Stimulated activated CD8-positive, alpha-beta memory T cell treated with anti-CD3 and anti-CD28 coated beads, Interleukin-4, amount 100 ng/mL, for 1 hour (primary cell): ENCODE measurements at regions not wholly inside any gene's neighbourhood (a gene's known extent, or its start where the extent isn't known, plus 50 kb on each side); places are given as distances from the start of the nearest gene placed in this dataset.
A peak's percentile ranks its signal among the peaks of the same experiment; 100 is the strongest.

Experiments used
- DNase-seq, 2 donors: peaks; one replicate each; pipeline ENCODE4 v3.0.0-alpha.2; 2020; ENCODE audit warnings: low read depth in 2 of 2, low spot score in 1 of 2

DNA sequence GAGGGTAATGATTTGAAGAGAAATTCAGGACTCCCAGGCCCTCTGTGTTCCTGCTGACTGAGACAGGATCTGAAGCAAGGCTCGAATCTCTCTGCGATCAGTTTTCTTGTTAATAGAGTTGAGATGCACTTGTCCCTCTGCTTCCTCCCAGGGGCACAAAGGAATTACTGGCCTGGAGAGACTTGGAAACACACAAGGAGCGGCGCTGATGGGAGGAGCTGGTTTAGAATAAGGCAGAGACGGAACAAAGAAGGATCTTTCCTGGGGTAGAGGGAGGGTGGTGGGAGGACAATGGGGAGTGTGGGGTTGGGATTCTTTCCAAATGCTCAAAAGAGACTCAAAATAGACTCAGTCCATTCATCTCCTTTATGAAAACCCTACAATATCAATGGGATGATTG lies 719.1 kb downstream of the UQCRFS1 start:
- no peak for DNase-seq

DNA sequence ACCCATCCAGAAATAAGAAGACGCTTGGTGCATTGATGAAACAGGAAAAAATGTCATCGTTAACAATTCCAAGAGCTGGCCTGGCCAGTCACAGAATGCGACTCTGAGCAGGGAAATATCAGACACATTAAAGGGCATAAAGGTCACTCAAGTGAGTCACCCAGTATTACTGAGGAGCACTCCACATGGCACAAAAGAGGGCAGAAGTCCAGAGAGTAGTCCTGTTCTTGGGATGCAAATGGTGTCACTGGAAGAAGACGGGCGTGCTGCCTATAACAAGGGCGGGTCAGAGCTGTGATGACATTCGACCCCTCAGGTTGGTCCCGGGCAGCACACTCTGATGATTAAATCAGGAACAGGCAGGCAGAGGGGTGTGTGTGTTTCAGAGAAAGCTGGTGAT lies 720.3 kb downstream of the UQCRFS1 start:
- no peak for DNase-seq

DNA sequence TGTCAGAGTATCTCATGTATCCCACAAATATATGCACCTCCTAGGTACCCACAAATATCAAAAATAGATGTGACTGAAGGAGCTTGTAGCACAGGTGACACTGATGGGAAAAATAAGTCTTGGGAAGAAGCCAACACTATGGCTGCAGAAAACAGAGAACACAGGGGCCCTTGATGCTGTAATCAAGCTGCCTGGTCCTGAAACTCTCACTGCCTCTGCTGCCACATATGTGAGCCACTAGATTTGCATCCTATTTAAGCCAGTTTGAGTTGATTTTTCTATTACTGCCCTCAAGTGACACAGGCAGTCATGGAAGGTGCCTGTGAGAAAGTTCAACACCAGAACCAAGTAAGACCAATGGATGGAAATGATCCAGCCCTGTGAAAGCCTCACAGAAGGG lies 720.8 kb downstream of the UQCRFS1 start:
- no peak for DNase-seq

DNA sequence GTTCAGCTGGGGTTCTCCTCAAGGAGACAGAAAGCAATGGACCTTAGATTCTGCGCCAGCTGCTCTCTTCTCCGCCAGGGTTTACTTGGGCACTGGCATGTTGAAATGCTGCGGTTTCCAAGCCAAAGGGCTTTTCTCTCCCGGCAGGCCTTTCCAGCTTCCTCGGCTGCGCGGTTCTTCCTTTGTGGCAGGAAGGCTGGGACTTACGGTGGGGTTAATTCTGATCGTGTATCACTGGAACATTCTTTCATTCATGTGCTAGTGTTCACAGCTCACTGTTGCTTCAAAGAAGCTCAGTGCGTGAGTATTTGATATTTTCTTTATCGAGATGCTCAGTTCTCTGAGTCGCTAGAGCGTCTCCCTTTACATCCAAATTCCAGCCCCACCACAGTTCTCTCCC lies 723.2 kb downstream of the UQCRFS1 start:
- no peak for DNase-seq

DNA sequence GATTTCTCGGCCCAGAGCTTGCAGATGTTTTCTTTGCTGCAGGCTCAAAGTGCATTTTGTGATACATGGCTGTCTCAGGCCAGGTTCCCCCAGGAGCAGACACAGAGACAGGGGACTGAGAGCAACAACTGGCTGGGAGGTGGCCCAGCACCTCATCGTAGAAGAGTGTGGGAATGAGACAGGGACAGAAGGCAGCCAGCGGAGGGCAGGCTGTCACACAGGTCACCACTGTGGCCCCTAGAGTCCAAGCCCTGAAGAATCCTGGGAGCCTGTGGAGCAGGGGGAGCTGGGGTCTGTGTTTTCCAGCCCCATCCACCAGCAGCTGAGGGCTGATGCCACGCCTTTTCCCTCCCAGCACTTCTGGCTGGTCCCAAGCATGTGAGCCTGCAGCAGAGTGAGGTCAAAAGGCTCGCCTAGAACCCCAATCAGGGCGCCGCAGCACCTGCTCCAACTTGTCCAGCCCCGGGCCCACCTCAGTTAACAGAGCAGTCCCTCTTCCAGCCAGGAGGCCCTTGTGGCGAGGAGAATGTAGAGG lies 723.8 kb downstream of the UQCRFS1 start:
- DNase-seq, result no peak

DNA sequence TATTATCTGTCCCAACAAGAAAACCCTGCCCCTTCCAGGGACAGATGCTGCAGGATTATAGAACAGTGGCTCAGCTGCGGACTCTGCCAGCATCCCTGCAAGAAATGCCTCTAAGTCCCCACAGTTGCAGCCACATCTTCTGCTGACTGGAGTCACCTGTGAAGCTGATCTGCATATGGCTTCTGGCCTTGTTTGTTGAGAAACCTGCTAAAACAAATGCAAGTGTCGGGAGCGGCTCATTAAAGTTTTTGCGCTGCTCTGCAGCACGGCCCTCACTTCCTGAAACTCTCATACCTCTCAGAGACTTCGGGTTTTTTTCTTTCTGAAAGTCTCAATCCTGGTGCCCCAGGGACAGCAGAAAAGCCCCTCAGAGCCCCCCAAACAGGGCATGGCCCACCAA lies 725.0 kb downstream of the UQCRFS1 start:
- DNase-seq, result no peak

DNA sequence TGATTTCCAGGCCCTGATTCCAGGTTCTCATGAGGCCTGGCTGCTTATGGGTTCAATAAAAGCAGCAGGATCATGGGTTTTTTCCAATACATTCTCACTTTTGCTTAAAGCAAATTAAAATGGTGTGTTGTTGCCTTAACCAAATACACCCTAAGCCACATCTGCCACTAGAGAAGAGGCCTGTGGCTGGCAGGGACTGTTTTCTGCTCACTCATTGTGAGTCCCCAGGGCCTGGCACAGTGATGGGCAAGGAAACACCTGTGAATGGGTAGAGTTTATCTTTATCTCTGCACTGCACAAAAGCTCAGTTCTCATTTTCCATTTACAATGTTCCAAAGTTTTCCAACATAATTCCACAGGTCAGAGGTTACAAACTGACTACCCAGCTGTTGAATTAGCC lies 726.0 kb downstream of the UQCRFS1 start:
- no peak for DNase-seq

DNA sequence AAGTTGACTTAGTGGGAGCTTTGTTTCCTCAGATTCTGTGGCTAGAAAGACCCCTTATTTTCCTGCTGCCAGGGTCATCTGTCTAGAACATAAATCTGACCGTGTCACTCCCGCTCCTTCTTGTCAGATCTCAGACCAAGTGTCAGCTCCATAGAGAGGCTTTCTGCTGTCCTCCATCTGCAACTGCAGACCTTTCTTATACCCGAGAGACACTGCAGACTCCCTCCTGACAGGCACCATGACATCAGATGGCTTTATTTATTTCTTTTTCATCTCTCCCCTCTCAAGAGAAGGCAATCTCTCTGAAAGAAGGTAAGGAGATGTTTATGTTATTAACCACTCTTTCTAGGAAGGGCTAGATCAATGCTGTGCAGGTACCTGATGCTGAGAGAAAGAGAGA lies 726.5 kb downstream of the UQCRFS1 start:
- DNase-seq, result no peak

DNA sequence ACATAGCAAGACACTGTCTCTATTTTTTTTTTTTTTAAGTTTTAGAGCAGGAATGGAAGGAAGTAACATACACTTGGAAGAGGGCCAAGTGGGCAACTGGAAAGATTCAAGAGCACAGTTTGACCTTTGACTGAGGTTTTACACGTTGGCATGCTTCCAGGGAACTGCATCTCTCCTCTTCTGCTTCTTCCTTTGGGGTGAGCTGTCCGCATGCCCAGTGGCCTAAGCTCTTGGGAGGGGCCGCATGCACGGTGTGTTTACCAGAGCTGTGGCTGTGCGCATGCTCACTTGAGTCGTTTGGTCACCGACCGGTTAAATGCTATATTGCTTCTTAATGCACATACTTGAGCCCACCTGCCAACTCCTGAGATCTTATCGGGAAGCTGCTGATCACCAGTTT lies 727.7 kb downstream of the UQCRFS1 start:
- DNase-seq, result no peak

DNA sequence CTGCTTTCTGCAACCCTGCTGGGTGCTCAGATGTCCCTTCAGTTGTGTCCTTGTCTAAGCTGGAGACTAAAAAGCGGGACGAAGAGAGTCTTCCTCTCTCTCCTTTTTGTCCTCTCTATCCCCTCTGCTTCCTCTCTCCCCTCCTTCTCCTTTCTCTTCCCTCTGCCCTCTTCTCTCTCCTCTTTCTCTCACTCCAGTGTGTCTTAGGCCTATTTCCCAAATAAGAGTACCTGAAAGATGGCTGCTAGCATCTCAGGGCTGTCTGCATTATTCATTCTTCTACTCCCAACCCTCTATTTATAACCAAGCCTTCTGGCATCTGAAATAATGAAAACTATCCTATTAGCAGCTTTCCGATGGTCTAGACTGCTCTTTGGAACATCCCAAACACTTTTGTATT lies 729.8 kb downstream of the UQCRFS1 start:
- no peak for DNase-seq

DNA sequence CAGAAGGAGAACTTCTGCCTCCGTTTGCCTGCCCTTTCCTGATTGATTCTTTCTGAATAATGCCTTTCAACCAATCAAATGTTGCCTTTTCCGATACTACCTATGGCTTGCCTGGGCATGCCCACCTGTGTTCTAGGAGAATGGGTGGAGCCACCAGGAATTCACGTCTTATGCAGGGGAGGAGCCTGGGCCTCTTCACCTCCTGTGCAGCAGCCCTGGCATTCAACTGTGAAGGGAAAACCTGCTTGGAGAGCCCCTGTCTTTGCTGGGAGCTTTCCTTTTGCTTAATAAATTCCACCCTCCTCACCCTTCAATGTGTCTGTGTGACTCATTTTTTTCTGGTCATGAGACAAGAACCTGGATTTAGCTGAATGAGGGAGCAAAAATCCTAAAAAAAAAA lies 730.7 kb downstream of the UQCRFS1 start:
- DNase-seq, result no peak

DNA sequence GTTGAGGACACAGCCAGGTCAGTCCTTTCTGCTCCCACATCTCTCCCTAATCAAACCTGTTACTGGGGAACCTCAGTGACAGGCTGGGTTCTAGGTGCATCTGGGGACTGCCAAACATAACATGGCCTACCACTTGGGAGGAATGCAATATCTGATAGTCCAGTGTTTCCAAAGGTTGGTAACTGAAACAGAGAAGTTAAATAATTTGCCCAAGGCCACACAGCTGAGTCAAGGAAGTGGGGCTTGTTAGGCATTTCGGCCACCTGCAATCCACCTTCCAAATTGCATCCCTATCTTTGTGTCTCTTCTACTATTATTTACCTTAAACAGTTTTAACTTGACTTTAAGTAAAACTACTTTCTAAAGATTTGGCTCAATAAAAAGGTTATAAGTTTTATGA lies 731.3 kb downstream of the UQCRFS1 start:
- DNase-seq, result no peak

DNA sequence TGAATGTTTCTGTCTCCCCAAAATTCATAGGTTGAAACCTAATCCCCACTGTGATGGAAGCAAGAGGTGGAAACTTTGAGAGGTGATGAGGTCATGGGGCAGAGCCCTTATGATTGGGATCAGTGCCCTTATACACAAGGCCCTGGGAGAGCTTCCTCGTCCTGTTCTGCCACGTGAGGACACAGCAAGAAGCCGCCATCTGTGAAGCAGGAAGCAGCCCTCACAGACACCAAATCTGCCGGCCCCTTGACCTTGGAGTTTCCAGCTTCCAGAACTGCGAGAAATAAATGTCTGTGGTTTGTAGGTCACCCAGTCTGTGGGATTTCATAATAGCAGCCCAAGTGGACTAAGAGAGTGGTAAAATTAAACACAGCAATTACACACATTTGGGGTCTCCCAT lies 737.4 kb downstream of the UQCRFS1 start:
- no peak for DNase-seq

DNA sequence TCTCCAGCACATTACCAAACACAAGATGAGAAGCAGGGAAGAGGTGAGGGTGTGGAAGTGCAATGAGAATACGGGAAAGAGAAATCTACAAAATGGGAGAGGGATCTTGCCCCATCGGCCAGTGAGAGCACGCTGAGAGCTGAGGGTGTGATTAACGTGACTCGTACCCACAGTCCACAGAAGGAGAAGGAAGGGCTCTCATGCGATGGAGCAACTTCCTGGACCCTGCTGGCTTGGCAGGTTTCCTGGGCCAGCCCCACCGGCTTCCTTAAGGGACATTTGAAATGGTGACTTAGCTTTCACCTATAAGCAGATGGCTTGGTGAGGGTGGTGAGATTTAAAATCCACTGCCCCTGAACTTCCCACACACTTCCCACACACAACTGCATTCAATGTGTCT lies 740.1 kb downstream of the UQCRFS1 start:
- DNase-seq, result no peak

DNA sequence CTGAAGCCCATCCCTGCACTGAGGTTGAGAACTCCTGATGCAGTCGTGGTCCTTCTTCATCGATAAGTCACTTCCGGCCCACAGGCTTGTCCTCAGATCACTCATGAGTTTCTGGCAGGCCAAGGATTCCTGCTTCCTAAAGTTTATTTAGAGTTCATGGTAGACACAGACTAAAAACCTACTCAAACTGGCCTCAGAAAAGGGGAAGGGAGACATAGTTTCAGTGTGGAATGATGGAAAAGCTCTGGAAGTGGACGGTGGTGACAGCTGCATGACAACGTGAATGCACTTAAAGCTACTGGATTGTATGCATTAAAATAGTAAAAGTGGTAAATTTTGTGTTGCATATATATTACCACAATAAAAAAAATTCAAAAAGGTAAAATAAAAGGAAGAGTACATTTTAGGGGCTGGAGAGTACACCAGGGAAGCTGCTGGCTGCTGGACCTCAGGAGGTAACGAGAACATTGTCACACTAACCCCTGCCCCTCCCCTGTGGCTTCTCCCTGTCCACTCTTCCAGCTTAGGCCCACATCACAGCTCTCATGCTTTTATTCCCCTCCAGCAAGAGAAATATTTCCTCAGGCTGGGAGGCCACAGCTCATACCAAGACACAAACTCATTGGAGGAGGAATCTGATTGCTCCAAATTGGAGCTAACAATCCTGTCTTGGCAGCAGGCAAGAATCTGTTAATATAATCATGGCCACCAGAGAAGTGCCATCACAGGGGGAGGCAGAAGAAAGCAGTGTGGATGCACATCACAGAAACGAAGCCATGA lies 741.0 kb downstream of the UQCRFS1 start:
- DNase-seq, result no peak

DNA sequence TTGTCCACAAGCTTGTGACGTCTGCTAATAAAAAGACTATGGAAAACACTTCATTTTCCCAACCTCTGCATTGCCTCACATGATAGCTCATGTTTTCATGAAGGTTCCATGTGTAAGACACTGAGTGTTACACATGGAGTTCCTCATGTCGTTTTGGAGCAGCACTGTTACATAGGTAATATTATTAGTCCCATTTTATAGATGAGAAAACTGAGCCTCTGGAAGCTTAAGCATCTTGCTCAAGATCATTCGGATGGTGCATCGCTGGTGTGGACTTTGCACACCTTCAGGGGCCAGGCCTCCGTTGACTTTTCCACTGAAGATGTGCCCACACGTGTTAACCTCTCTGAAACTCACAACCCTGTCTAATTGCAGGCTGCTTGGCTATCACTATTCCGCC lies 743.4 kb downstream of the UQCRFS1 start:
- no peak for DNase-seq

DNA sequence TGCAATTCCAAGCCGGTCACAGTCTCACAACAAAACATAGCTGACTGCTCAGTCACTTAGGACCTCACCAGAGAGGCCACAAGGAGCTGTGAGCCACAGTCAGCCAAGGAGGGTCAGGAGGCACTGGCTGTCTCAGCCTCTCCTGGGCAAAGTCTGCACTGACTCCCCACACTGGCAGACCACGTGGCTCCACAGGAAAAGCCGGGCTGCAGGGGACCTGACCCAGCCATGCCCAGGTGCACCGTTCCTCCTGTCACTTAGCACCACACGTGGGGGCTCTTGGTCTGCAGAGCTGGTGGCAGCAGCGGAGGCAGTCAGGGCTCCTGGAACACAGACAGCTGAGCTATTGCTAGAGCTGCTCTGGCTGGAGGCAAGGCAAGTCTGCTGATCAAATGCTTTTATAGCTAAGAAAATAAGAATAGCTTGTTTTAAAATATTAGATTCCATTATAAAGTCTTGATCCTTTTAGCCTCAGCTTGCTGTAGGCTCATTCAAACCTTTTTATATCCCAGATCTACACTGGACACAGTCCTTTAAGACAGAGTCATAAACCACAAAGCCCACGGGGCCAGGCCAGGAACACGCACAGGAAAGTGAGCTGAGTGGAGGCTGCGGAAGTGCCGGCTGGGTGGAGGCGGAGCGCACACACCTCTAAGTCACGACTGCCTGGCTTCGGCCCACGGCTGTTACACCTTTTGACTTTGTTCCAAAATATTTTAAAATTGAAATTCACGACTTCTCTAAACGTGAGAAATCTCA lies 744.1 kb downstream of the UQCRFS1 start:
- no peak for DNase-seq

DNA sequence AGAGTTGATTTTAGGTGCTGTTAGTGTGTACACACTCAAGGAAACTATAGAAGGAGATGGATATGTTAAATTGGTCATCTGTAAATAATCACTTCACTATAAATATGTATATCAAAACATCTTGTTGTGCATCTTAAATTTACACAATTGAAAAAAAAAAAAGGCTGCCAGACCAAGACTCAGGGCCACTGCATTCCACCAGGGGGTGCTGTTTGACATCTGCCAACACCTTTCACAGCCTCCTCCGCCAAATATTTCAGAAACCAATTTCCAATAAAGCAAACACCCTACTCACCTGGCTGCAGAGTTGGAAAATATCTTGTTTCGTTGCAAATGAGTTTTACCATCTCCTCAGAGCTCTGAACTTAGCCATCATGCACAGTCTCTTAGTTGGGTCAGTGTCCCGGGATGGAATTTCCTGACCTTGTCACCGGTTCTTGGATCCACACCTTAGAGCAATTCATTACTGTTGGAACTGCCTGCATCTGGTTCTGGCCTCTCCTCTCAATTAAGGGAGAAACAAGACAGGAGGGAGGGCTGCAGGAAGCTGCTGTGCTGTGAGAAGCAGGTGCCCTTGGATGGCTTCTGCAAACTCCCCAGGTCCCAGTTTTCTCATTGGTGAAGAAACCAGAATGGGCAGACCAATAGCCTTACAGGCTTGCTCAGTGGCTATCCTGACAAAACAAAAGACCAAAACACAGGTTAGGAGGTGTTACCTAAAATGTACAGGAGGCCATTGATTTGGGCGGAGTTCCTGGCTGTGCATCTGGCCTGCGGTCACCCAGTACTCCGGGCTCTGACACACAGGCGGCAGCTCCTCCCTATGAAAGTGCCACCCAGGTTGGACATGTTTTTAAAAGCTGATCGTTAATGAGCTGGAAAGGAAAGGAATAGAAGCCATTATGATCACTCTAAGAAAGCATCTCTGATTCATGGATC lies 746.6 kb downstream of the UQCRFS1 start:
- DNase-seq, result peak; percentile 25 to 31

DNA sequence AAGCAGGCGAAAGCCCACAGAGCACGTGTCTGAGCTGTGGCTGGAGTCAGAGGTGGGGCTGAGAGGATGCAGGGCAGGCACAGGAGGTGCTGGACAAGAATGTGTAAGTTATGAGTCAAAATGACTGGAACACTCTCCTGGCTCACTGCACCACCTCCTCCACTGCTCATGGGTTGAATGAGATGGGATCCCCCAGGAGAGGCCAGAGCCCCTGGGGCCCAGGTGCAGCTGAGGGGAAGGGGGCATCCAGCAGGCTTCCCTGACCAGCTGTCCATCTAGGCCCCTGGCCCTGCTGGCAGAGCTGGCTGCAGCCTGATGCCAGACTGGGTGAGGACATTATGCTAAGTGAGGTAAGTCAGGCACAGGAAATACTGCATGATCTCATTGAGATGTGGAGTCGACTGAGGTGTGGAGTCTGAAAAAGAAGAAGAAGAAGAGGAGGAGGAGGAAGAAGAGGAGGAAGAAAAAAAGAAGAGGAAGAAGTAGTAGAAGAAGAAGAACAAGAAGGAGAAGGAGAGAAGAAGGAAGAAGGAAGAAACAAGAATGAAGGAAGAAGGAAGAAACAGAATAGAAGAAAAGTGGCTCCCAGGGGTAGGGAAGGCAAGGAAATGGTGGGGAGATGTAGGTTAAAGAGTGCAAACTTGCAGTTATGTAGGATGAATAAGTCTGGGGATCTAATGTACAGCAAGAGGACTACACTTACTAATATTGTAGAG lies 747.4 kb downstream of the UQCRFS1 start:
- DNase-seq, result no peak

DNA sequence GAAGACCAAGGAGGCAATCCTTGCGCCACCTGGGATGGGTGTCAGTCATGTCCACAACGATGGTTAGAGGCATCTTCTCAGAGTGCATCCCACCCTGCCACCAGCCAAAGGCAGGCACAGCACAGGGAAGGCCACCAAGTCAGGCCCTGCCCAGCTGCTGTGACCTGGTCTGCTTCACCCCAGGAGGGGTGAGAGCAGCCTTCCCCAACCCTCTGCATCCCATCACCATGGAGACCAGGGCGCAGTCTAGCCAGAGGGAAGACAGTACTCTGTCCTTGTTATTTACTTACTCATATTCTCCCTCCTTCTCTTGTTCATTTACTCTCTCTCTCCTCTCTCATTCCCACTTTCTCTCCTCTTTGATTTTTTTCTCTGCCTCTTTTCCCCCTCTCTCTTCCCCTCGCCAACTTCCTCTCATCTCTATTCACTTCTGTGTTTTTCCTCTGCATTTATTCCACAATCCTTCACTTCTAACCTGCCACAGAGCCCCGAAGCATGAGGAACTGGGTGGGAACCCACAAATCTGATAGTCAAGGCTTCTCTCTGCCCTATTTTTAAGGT lies 749.4 kb downstream of the UQCRFS1 start:
- DNase-seq, result no peak
